ENCODE measurements at regions not wholly inside any gene's neighbourhood (a gene's known extent, or its start where the extent isn't known, plus 50 kb on each side); places are given as distances from the start of the nearest gene placed in this dataset.

DNA sequence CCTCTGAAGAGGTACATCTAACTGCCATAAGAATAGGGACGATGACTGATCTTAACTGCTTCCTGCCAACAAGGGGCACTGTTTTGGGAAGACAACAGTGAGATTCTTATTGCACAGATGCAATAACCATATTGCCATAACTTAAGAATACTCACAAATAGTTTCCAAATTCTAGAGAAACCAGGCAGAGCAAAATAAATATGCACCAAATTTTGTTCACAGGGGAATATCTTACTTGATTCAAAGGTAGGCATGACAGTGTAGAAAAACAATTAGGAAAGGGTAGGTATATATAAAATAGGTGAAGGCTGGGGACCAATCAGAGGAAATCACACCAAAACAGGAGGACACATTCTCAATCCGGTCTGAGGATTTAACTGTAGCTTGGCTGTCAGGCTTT lies 49.9 kb upstream of the CST7 start:
- WGBS, 3 donors, result 83 to 91% (median 89%) methylated on average over 2 of the region's 2 CpGs
- DNase-seq, result no peak
- H3K9me3 ChIP-seq, result peaks cover 0 to 8% of the 10 kb centered on the region in 2 donors
- H3K4me1 ChIP-seq (ENCODE audit: insufficient read depth), result no peaks in the 10 kb centered on the region
- no peak overlapping the region for H3K27ac ChIP-seq
- intact Hi-C loops (cut with DNase I), result loop anchor here in 1 of 4 donors (10.0 kb wide), 1 partner anchor 104 kb away; no protein-coding TSS in a partner anchor
- TF ChIP-seq EP300 (IDR thresholded peaks at IDR 0.05), result no peak
- no peak for TF ChIP-seq POLR2A (IDR thresholded peaks at IDR 0.05)
- TF ChIP-seq, protein P1, sequence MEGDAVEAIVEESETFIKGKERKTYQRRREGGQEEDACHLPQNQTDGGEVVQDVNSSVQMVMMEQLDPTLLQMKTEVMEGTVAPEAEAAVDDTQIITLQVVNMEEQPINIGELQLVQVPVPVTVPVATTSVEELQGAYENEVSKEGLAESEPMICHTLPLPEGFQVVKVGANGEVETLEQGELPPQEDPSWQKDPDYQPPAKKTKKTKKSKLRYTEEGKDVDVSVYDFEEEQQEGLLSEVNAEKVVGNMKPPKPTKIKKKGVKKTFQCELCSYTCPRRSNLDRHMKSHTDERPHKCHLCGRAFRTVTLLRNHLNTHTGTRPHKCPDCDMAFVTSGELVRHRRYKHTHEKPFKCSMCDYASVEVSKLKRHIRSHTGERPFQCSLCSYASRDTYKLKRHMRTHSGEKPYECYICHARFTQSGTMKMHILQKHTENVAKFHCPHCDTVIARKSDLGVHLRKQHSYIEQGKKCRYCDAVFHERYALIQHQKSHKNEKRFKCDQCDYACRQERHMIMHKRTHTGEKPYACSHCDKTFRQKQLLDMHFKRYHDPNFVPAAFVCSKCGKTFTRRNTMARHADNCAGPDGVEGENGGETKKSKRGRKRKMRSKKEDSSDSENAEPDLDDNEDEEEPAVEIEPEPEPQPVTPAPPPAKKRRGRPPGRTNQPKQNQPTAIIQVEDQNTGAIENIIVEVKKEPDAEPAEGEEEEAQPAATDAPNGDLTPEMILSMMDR (IDR thresholded peaks at IDR 0.05), result no peak
- H3K4me3 ChIP-seq, result no peak overlapping the region
- H3K27me3 ChIP-seq, result no peaks in the 10 kb centered on the region
- no peaks in the 10 kb centered on the region for H3K36me3 ChIP-seq

Measured in ovary (tissue), 7 donors.